HK-2 (cell line): ENCODE measurements at regions not wholly inside any gene's neighbourhood (a gene's known extent, or its start where the extent isn't known, plus 50 kb on each side); places are given as distances from the start of the nearest gene placed in this dataset.
"Not testable (repeated sequence)": the region's sequence is repeated elsewhere in the genome, so short reads cannot be mapped to it uniquely, and the experiment has no call there.

Experiments
- DNase-seq: peaks from one replicate; pipeline ENCODE4 v3.0.0-alpha.2; 2018; ENCODE audit not compliant: unreplicated experiment

DNA sequence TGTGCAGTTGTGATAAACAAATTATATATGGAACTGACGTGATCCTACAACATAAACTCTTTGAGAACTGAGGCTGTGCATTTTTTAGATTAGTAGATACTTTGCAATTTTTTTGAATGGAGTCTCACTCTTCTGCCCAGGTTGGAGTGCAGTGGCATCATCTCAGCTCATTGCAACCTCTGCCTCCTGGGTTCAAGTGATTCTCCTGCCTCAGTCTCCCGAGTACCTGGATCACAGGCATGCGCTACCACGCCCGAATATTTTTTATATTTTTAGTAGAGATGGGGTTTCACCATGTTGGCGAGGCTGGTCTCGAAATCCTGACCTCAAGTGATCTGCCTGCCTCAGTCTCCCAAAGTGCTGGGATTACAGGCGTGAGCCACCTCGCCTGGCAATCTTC lies 145.9 kb downstream of the POTEH start:
- not testable (repeated sequence) for DNase-seq

DNA sequence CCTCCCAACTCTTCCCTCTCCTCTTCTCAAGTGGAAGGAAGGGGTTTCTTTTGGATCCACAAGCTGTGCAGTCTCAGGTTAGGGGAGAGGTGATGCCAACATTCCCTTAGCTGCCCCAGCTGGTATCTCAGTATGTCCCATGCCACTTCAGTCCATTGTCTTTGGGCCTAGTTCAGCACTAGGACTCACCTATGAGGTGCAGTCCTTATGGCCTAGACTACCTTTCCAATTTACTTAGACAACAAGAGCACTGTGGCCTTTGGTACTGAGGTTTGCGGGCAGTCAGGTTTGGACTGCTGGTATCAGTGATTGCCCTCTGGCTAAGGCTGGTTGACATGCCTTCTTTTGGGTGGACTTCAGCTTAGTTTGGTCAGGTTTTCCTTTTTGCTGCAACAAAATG lies 159.9 kb downstream of the POTEH start:
- not testable (repeated sequence) for DNase-seq

DNA sequence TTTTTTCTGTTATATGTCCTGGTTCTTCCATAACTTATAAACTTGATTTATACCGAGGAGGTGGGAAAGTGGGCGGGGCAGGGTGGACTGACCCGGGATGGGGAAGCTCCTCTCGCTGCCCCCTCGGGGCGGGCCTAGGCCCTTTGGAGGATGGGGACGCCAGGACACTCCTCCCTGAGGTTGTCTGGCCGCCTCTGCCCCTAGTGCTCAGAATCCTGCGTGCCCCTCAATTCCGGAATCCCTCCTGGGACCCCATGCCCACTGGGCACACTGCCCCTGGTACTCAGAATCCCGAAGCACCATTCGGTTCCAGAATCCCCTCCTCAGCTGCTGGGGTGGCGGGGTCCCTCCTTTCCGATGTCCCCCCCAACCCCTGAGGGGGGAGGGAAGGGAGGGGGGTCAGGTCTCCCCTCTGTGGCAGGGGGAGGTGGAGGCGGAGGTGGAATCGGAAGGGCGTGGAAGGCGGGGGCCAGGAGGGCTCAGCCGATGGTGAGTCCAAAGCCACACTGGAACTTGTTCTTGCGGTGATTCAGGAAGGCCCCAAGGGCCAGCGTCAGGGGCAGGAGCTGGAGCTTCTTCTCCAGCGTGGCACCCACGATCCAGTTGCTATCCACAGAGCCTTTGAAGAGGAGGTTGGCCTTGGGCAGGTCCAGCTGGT lies 164.0 kb downstream of the POTEH start:
- not testable (repeated sequence) for DNase-seq

DNA sequence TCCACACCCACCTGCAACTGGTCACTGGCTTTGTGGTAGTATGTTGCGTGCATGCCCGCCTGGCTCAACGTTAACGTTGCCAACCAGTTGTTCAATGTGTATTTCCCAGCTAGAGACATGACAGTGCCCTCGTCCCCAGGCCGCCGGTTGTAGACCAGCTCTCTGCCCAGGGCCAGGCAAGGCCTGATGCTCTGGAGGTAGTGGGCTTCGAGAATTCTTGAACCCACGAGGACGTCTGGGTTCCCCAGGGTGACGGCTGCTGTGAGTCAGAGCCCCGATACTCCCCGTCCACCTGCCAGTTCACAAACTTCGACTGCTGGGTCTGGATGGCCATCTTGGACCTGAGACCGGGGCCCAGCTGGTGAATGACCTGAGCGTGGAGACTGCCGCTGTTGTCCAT lies 164.6 kb downstream of the POTEH start:
- DNase-seq: not testable (repeated sequence)

DNA sequence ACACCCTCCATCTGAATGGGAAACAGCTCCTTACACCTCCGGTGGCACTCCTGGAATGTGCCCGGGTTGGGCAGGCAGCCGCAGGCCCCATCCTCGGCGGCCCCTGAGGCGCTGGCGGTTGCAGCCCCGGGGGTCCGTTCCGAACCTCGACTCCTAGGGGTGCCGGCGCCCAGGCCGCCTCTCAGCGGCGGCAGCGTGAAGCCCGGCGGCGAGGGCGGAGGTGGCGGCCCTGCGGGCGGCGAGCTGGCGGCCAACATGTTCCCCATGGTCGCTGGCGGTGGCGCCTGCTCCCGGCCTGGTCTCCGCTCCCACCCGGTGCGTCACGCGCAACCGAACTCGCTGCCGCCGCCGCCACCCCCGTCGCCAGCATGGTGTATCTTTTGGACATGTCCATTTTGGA lies 165.2 kb downstream of the POTEH start:
- DNase-seq: not testable (repeated sequence)

DNA sequence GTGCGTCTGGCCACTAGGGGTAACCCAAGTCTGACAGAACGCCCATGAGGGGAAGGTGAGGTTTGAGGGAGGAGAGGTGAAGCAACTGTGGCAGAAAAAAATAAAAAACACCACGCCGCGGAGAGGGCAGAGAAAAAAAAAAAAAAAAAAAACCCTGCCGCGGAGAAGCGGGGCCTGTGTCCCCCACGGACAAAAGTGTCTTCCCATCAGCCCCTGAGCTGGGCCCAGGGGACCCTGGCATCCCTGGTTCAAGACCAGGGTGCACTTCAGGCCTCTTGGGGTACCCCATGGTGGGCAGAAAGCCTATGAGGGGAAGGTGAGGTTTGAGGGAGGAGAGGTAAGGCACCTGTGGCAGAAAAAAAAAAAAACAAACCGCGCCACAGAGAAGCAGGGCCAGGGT lies 191.1 kb downstream of the POTEH start:
- not testable (repeated sequence) for DNase-seq

DNA sequence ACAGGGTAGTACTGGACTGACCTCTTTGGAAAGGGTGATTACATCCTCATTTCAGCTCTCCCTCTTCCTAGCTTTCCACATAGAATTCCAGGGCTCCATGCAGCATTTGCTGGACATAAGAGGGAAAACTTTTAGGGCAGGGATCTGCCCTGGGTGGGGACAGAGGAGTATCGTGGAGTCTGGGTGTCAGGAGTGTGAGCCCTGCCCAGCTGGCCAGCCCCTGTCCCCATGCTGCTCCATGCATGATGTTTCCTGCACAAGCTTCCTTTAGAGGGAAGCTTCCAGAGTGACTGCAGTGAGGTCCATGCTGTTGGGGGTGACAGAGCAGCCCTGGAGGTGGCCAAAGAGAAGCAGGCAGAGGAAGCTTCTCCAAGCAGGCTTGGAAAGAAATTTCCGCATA lies 214.5 kb downstream of the POTEH start:
- not testable (repeated sequence) for DNase-seq

DNA sequence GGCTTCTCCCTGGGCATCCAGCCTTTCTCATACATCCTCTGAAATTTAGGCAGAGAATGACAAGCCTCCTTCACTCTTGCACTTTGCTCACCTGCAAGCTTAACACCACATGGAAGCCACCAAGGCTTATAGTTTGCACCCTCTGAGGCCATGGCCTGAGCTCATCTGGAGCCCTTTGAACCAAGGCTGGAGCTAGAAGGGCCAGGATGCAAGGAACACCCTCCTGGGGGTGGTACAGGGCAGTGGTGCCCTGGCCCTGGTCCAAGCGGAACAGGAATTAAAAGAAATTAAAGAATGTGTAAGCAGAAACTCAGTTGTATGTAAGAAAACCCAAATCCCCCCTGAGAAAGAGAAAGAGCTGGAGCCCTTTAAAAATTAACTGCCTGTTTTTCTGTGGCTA lies 221.9 kb downstream of the POTEH start:
- not testable (repeated sequence) for DNase-seq

DNA sequence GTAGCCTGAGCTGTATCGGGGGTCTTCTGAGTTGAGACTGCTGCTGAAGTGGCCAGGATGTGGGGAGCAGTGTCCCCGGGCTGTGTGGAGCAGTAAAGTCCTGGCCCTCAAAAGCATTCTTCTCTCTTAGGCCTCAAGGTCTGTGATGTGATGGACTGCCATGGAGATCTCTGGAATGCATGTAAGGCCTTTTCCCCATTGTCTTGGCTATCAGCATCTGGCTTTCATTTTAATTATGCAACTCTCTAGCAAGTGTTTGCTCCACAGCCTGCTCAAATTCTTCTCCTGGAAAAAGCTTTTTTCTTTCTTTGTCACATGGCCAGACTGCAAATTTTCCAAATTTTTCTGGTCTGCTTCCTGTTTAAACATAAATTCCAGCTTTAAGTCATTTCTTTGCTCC lies 229.3 kb downstream of the POTEH start:
- DNase-seq: not testable (repeated sequence)

DNA sequence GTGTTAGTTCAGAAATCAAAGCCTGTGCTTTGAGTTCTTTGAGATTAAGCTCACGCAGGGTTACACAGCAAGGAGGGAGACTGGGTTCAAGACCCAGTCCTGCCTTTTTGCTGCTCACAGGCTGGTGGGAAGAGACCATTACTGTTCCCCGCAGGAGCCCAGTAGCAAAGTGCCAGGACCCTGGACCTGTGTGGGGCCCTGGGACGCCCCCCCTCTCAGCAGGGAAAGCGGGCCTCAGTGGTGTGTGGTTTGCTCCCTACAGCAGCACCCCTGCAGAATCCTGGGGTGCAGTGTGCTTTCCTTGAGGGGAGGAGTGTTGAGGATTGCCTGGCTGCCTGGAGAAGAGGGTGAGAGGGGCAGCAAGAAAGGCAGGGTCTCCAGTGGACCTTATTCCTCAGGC lies 231.1 kb downstream of the POTEH start:
- not testable (repeated sequence) for DNase-seq

DNA sequence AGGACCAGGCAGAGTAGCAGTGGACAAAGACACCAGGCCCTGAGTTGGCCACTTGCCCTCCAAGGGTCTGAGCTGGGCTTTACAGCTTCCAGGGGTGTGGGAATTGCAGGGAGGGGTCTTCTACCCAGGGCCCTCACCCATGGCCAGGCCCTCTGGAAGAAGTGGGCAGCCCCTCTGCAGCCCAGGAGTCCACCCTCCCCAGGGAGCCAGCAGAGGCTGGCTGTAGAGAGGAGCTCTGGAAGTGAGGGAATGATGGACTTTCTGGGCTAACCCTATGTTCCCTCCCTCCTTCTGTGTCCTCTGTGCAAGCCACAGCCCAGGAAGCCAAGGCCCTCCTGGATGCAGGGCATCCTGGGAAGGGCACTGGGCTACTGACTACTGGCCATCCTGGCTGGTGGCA lies 232.3 kb downstream of the POTEH start:
- not testable (repeated sequence) for DNase-seq

DNA sequence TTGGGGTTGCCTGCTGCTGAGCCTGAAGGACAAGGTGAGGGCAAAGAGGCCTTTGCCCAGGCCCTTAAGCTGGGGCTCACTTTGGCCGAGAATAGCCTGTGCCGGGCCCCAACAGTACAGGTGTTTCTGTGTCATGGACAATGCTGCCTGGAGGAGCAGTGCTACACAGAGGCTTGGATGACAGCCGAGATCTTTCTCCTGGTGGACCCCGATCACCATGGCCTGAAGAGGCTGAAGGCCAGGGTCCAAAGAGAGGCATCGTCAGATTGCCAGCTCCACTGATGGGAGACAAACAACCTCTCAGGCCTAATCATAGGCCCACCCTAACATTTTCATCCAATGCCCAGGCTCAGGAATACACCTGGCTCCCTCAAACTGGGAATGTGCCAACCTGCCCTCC lies 232.8 kb downstream of the POTEH start:
- DNase-seq: not testable (repeated sequence)

DNA sequence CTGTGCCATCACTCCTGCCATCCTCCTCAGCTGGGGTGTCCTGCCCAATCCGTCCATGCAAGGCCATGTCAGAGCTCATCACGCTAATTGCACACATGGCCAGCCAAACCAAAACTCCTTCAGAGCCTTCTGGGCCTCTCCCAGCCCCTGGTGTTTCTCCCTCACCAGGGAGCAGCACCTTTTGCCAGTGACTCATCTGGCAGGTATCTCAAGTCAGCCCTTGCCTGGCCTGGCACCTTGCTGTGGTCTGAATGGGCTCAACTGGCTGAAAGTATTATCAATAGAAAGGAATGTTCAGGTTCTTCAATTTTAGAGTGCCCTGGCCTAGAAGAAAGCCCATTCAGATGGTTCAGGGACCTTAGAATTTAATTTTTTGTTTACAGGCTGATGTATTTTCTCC lies 235.0 kb downstream of the POTEH start:
- not testable (repeated sequence) for DNase-seq

DNA sequence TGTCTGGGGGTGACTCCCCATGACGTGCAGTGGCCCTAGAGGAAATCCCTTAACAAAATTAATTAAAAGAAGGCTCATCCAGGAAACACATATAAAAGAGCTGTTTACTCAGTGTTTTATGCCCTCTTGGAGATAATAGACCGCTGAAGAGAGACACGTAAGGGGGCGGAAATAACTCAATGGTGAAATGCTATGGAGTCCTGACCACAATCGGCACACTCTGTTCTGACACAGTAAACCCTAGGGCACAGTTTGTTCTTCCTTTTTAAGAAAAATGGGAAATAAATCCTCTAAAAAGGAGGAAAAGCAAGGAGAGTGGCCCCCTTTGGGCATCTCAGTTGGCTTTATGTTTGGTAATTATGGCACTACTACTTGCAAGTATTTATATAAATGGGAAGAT lies 237.3 kb downstream of the POTEH start:
- not testable (repeated sequence) for DNase-seq
